GM11168 (cell line): ENCODE measurements at regions not wholly inside any gene's neighbourhood (a gene's known extent, or its start where the extent isn't known, plus 50 kb on each side); places are given as distances from the start of the nearest gene placed in this dataset.
"Not testable (repeated sequence)": the region's sequence is repeated elsewhere in the genome, so short reads cannot be mapped to it uniquely, and the experiment has no call there.

Source experiments
- in situ Hi-C: fragments of 300-500 bp; cut with MboI; formaldehyde crosslinking; loops from one replicate; pipeline ENCODE4 v1.12.0; 2022; ENCODE audit warnings: low sequenced_read_pairs; ENCODE audit not compliant: unreplicated experiment

DNA sequence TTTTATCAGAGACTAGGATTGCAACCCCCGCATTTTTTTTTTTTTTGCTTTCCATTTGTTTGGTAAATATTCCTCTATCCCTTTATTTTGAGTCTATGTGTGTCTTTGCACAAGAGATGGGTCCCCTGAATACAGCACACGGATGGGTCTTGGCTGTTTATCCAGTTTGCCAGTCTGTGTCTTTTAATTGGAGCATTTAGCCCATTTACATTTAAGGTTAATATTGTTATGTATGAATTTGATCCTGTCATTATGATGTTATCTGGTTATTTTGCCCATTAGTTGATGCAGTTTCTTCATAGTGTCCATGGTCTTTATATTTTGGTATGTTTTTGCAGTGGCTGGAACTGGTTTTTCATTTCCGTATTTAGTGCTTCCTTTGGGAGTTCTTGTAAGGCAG is 220.9 kb downstream of the UTRN start:
- in situ Hi-C loops: not testable (repeated sequence)

DNA sequence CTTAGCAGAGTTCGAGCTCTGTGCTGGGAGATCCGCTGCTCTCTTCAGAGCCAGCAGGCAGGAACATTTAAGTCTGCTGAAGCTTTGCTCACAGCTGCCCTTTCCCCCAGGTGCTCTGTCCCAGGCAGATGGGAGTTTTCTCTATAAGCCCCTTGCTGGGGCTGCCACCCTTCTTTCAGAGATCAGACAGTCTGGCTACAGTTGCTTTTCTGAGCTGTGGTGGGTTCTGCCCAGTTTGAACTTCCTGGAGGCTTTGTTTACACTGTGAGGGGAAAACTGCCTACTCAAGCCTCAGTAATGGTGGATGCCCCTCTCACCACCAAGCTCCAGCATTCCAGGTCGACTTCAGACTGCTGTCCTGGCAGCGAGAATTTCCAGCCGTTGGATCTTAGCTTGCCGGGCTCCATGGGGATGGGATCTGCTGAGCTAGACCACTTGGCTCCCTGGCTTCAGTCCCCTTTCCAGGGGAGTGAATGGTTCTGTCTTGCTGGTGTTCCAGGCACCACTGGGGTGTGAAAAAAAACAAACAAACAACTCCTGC is 222.7 kb downstream of the UTRN start:
- in situ Hi-C loops: not testable (repeated sequence)

DNA sequence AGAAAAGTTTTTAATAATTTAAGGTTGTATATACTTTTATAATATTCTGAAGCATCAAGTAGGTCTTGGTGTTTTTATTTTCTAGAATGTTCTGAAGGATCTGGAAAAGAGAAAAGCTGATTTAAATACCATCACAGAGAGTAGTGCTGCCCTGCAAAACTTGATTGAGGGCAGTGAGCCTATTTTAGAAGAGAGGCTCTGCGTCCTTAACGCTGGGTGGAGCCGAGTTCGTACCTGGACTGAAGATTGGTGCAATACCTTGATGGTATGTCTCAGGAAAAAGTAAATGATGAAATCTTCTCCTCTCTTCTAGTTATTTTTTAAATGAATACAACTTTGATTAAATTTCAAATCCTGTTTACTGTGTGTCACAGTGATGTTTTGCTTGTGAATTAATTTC is 225.7 kb downstream of the UTRN start:
- in situ Hi-C loops: no loop called here

DNA sequence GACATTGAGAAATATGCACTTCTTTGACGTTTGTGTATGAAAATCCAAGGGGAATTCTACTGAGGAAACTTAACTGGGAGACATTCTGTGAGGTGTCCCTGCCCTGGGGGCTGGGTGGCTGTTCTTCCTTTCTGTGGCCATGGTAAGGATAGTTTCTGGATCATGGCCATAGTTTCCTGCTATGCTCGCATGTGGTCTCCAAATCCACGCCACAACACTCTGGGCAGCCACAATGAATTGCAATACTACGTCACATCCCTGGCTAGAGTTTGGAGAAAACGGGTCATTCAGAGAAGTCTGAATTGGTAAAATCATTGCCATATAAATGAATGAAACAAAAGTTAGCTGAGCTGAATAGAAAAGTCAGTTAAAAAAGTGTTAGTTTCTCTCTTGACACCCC is 230.6 kb downstream of the UTRN start:
- in situ Hi-C loops: no loop called here

DNA sequence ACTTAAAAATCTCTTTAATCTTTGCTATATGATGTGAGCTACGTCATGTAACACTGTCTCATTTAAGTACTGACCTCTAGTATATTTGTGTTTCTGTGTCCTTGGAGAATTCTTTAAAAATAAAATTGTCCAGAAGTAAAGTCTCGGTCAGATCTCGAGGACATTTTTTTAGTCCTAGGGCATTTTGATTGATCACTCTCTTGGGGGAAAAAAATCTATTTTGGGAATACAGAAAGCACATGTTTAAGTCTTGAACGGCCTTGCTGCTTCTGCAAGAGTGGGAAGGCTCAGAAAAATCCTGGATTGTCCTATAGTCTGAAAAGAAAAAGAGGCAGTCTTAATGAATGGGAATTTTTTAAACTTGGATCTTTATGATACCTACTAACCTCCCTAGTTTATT is 234.3 kb downstream of the UTRN start:
- in situ Hi-C loops: no loop called here

DNA sequence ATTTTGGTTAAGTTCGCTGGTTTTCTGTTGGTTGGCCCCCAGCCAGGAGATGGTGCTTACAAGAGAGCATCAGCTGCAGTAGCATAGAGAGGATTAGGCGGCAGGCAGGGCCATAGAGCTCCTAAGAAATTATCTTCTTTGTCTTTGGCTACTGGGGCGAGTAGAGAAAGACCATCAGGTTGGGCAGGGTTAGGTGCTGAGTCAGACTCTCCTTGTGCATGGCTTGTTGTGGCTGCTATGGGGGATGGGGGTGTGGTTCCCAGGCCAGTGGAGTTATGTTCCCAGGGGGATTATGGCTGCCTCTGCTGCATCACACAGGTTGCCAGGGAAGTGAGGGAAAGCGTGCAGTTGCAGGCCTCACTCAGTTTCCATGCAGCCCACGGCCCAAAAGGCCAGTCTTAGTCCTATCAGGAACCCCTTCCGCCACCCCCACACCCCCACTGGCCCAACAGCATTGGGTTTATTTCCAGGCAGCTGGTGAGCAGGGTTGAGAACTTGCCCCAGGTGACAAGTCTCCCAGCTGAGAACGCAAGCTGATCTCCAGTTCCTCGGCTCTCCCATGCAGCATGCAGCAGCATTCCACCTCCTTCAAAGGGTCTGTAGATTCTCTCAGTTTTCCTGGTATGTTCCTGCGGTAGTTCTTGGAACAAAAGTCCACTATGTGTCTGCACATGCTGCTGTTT is 243.7 kb downstream of the UTRN start:
- in situ Hi-C loops: no loop called here

DNA sequence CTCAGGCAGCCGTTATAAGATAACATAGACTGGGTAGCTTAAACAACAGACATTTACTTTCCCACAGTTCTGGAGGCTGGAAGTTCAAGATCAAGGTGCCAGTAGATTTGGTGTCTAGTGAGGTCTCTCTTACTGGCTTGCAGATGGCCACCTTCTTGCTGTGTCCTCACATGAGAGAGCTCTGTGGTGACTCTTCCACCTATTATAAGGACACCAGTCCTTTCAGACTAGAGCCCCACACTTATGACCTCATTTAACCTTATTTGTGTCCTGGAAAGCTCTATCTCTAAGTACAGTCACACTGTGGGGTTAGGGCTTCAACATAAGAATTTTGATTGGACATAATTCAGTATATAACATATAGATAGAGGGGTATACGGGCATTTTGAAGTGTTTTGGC is 245.0 kb downstream of the UTRN start:
- in situ Hi-C loops: no loop called here

DNA sequence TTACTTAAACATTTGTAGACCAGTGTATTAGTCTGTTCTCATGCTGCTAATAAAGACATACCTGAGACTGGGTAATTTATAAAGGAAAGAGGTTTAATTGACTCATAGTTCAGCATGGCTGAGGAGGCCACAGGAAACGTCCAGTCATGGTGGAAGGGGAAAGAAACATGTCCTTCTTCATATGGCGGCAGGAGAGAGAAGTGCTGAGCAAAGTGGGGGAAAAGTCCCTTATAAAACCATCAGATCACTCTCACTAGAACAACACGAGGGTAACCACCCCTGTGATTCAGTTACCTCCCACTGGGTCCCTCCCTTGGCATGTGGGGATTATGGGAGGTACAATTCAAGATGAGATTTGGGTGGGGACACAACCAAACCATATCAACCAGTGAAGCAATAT is 247.1 kb downstream of the UTRN start:
- in situ Hi-C loops: not testable (repeated sequence)

DNA sequence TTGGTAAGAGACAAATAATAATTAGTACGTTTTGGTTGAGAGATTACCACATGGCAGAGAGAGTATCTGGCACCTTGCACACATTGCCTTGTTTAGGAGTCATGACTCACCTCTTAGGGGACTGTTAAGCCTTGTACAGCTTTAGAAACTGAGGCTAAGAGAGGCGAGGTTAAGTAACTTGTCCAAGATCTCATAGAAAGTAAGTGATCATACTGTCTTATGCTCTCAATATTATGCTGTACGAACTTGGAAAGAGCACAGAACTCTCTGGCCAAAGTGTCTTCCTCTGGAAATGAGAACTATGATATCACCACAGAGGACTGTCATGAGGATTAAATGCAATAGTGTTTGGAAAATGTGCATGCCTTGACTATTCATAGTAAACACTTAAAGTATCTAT is 249.0 kb downstream of the UTRN start:
- in situ Hi-C loops: no loop called here

DNA sequence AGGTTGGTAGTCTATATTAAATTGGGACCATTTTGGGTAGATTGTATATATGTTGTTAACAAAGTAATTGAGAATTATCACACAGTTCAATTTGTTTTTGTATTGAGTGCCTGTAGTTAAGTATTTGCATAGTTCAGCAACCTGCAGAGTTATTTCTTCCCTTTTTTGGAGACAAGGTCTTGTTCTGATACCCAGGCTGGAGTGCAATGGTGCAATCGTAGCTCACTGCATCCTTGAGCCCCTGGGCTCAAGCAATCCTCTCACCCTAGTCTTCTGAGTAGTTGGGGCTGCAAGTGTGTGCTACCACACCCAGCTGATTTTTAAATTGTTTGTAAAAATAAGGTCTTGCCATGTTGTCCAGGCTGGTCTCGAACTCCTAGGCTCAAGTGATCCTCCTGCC is 250.5 kb downstream of the UTRN start:
- in situ Hi-C loops: no loop called here

DNA sequence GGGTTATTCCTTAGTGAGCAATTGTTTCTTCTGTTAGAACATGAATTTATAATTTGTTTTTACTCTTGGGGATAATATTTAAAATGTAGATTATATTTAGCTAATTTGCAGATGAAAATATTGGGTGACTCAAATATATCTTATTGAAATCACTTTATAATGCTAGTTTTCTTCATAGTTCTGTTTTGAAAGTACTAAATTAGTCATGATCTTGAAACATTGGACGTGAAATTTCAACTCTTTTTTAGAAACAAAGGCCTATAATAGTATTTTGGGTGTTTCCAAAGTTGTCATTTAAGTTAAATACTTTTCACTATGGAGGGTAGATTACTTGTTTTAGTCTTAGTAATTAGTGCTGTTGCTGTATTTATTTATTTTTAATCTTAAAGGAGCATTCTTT is 250.9 kb downstream of the UTRN start:
- in situ Hi-C loops: no loop called here

DNA sequence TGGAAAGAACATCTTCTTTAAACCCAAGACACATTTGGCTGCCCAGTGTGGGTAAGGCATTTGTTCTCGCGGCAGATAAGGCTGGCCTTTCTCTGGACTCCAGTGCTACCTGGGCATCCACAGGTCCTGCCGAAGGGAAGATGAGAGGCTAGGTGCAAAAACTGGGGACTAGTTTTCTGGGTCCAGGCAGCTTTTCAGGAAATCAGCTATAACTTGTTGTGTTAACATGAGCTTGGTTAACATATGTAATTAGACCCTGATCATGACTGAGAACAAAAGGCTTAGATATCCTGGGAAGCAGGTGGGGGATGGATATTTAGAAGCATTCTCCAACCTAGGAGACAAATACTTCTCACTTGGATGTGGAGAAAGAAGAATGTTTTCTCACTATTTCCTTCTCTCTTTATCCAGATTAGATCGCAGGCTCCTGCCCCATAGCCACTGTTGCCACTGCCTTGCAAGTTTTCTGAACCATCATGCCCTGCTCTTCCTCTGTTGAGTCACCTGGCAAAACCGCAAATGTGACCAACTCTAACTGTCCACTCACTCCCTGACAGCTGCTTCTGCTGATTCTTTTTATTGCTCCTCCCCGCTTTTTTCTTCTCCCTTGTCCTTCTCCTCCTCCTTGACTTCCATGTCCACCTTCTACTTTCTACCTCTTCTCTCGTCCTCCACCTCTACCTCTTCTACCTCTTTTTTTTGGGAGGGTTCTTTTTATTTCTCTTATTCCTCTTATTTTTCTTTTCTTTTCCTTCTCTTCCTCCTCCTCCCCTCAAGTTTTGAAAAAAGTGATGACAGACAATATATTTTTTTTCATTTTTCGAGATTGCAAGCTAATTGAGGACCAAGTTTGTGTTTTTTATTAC is 258.1 kb downstream of the UTRN start:
- in situ Hi-C loops: no loop called here

DNA sequence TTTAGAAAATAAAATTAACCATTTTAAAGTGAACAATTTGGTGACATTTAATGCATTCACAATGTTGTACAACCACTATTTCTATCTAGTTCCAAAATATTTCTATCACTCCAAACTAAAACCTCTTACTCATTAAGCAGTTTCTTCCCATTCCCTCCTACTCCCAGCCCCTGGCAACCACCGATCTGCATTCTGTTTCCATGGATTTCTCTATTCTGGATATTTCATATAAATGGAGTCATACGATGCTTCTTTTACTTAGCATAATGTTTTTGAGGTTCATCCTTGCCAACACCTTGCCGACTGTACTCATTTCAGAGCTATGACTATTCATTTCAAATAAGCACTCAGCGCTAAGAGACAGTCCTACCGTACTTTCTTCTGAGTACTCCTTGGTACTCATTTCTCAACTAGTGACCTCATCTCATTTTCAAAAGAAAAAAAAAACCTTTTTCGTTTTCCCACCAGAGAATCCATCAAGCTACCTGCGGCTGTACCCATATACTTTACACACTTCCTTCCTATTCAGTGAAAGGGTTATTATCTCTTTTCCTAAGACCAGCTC is 259.2 kb downstream of the UTRN start:
- in situ Hi-C loops: no loop called here

DNA sequence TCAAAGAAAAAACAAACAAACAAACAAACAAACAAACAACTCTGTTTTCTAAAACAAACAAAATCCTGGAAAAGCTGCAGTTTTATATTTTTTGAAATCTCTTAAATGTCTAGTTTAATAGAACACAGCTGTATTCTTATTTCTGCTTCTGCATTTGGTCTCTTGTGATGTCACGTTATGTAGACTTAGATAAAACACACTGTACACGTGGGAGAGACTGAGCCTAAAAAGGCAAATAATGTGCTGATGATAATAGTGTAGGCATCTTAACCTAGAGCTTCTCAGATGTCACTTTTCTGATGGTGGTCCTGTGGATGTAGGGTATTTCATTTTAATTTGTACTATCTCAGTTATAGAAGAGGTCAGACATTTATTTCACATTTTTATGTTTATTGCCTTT is 261.7 kb downstream of the UTRN start:
- in situ Hi-C loops: no loop called here

DNA sequence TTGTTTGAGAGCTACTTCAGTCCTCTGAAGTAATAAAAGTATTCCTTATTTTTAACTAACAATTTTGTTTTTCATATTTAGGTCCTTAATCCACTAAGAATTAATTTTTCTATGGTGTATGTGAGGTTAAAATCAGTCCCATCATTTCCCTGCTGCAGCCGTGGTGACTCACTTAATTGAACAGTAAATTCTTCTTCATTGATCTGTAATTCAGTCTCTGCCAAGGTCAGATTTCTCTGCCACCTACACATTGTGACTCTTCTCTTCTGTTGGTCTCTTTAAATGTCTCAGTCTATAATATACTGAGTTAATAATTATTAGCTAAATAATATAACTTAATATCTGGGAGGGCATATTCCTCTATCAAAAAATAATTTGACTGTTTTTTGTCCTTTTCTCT is 262.3 kb downstream of the UTRN start:
- in situ Hi-C loops: no loop called here

DNA sequence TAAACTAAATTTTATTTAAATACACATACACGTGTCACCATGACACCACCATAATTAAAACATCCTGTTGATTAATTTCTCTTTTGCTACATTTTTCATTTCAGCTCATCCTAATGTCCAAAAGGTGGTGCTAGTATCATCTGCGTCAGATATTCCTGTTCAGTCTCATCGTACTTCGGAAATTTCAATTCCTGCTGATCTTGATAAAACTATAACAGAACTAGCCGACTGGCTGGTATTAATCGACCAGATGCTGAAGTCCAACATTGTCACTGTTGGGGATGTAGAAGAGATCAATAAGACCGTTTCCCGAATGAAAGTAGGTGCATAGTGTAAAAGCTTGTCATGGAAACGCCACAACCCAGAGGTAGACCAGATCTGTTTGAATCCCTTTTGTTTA is 263.4 kb downstream of the UTRN start:
- in situ Hi-C loops: no loop called here

DNA sequence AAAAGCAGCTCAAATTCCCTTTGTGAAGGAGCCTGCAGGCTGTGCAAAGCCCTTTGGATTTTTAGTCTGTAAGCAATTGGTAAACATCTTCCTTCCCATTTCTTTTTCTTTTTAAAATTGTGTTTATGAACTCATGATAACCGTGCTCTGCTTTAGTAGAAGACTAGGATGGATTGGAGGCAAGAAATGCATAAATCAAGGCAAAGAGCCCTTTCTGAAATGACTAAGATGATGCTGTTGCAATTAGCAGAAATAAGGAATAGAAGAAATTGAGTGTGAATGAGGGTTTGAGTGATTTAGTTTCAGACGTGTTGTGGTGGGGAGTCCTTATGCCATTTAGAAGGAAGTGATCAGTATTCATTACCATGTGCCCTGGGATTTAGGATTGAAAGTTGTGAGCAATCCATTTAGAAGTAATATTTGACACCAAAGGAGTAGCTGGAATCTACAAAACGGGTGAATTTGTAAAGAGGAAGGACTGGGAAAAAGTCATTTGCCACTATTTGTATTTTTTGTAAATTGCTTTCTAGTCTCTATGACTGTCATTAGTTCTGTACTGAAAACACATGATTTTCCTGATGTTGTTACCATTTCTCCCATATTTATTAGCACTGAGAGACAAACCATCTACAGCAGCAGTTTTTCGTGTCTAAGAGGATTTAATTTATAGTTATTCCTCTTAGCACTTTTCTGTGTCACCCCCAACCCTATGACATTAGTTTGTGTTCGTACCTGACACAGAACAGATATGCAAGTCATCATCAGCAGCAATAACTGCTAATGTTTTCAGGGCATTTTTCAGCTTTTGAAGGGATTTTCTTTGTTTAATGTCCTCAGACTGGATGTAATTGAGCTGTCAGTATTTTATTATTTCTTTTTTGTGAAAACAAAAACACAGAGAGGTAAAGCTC is 265.0 kb downstream of the UTRN start:
- in situ Hi-C loops: no loop called here

DNA sequence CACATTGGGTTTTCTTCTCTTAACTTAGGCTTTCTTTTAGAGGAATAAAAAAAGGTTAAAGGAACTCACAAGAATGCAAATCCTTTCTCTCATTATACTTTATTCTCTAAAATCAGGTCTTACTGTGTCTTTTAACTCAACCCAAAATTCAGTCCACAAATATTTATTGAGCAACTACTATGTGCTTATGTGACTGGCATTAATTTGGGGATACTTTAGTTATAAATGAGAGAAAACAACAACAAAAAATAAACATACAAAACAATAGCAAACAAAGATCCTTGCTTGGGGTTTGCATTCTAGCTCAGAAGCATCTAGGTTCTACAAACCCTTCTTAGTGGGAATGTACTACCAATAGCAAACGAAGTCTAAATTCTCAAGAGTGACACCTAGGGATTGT is 266.2 kb downstream of the UTRN start:
- in situ Hi-C loops: no loop called here

DNA sequence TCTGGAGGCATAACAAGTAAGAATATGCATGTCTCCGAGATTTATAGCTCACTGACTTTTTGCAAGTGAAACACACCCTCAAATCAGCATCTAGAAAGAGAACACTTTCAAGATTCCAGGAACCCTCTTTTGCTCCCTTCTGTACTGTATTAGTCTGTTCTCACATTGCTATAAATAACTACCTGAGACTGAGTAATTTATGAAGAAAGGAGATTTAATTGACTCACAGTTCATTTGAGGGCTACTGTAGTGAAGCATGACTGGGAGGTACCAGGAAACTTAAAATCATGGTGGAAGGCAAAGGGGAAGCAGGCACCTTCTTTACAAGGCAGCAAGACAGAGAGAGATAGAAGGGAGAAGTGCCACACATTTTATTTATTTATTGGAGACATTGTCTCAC is 269.9 kb downstream of the UTRN start:
- in situ Hi-C loops: no loop called here

DNA sequence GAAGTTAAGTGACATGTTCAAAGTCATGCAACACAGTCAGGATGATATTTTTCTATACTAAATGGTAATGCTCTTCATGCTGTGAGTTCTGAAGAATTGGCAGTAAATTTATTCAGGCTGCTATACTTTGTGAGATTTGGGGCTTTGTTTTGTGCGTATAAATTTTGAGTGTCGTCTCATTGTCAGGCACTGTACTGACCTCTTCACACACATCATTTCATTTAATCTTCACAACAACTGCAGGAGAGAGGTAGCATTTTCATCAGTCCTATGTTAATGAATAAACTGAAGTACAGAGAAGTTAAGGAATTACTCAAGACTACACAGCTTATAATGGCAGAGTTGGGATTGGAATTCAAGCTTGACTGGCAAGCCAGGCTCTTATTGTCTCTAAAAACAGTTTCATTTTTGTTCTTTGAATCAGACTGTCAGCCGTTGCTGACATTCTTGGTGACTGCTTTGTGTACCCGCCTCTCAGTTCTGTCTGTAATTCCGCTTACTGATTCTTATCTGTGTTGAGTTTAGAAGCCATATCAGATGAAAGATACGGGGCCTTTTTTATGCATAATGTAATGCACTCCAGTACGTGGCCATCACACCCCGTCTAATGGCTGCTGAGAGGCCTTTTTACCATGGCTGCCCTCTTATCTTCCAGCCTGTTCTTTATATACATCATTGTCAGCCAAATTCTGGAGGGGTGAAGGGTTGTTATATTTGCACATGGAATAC is 274.9 kb downstream of the UTRN start:
- in situ Hi-C loops: no loop called here
